Mesodermal cell (in vitro differentiated cells): ENCODE measurements at regions not wholly inside any gene's neighbourhood (a gene's known extent, or its start where the extent isn't known, plus 50 kb on each side); places are given as distances from the start of the nearest gene placed in this dataset.

Experiments used
- H3K27ac ChIP-seq: 2 replicates; pipeline ENCODE4 v1.7.0; 2013; ENCODE audit warnings: mild to moderate bottlenecking, low read depth, low read length, moderate library complexity; ENCODE audit not compliant: severe bottlenecking
- H3K36me3 ChIP-seq: 2 replicates; pipeline ENCODE4 v1.7.1; 2013; ENCODE audit warnings: mild to moderate bottlenecking, low read length, moderate library complexity; ENCODE audit not compliant: control insufficient read depth, insufficient read depth
- H3K4me1 ChIP-seq: one replicate; pipeline ENCODE4 v1.7.1; 2013; ENCODE audit warnings: mild to moderate bottlenecking, low read length; ENCODE audit not compliant: insufficient read depth, control insufficient read depth, poor library complexity, severe bottlenecking
- H3K4me3 ChIP-seq: 2 replicates; pipeline ENCODE4 v1.7.0; 2013; ENCODE audit warnings: low read length, control low read depth, mild to moderate bottlenecking; ENCODE audit not compliant: insufficient read depth, poor library complexity, severe bottlenecking; ENCODE audit errors: extremely low read depth
- H3K9me3 ChIP-seq: 2 replicates; pipeline ENCODE4 v1.7.1; 2013; ENCODE audit warnings: mild to moderate bottlenecking, low read length, moderate library complexity; ENCODE audit not compliant: control insufficient read depth
- WGBS, 2 experiments: methylation state at CpG; one replicate each; pipeline ENCODE4 v1.1.5; 2013; ENCODE audit warnings: missing lambda C conversion rate in 2 of 2; ENCODE audit not compliant: insufficient coverage in 2 of 2; 5-methylcytosine and 5-hydroxymethylcytosine counted together

- 64 to 83% methylated on average over 3 to 6 of the region's 6 CpGs for WGBS, 2 experiments
- H3K9me3 ChIP-seq: no peaks in the 10 kb centered on the region
- no peak overlapping the region for H3K4me3 ChIP-seq
- H3K36me3 ChIP-seq: no peaks in the 10 kb centered on the region
- H3K27ac ChIP-seq: no peak overlapping the region
- H3K4me1 ChIP-seq: no peaks in the 10 kb centered on the region
Measured at GRCh38 chr1:56068210-56068609, 511.2 kb downstream of the PLPP3 start.

GRCh38 chr1:56065729-56066128, 513.6 kb downstream of the PLPP3 start:
- WGBS, 2 experiments: 50 to 69% methylated on average over 3 of the region's 3 CpGs
- Histone ChIP-seq H3K9me3 (no peaks in the 10 kb centered on the region), H3K27ac (no peak overlapping the region)

GRCh38 chr1:56064705-56065104, 514.7 kb downstream of the PLPP3 start:
- Histone ChIP-seq H3K4me1 (no peaks in the 10 kb centered on the region), H3K4me3 (no peak overlapping the region), H3K27ac (no peak overlapping the region), H3K9me3 (no peaks in the 10 kb centered on the region), H3K36me3 (no peaks in the 10 kb centered on the region)
- WGBS, 2 experiments: 88 to 100% methylated on average over 1 of the region's 3 CpGs

More at GRCh38 chr1:56065729-56066128, 513.6 kb downstream of the PLPP3 start:
- Histone ChIP-seq H3K4me1 (no peaks in the 10 kb centered on the region), H3K36me3 (no peaks in the 10 kb centered on the region), H3K4me3 (no peak overlapping the region)

- H3K4me3 ChIP-seq: no peak overlapping the region
- H3K4me1 ChIP-seq: no peaks in the 10 kb centered on the region
- H3K9me3 ChIP-seq: no peaks in the 10 kb centered on the region
- H3K27ac ChIP-seq: no peak overlapping the region
- 100% methylated on average over 2 to 3 of the region's 4 CpGs for WGBS, 2 experiments
- no peaks in the 10 kb centered on the region for H3K36me3 ChIP-seq
Measured at GRCh38 chr1:56063461-56063860, 515.9 kb downstream of the PLPP3 start.

- no peaks in the 10 kb centered on the region for H3K36me3 ChIP-seq
- 91 to 95% methylated on average over 4 of the region's 4 CpGs for WGBS, 2 experiments
Measured at GRCh38 chr1:56062625-56063024, 516.7 kb downstream of the PLPP3 start.

GRCh38 chr1:56061824-56062223, 517.5 kb downstream of the PLPP3 start:
- Histone ChIP-seq H3K36me3 (no peaks in the 10 kb centered on the region), H3K9me3 (no peaks in the 10 kb centered on the region), H3K27ac (no peak overlapping the region), H3K4me1 (no peaks in the 10 kb centered on the region), H3K4me3 (no peak overlapping the region)

More at GRCh38 chr1:56062625-56063024, 516.7 kb downstream of the PLPP3 start:
- Histone ChIP-seq H3K9me3 (no peaks in the 10 kb centered on the region), H3K27ac (no peak overlapping the region), H3K4me3 (no peak overlapping the region), H3K4me1 (no peaks in the 10 kb centered on the region)

GRCh38 chr1:56060906-56061305, 518.5 kb downstream of the PLPP3 start:
- no CpG with 5 or more reads among the region's 1 CpG for WGBS, 2 experiments
- Histone ChIP-seq H3K9me3 (no peaks in the 10 kb centered on the region), H3K4me3 (no peak overlapping the region), H3K36me3 (no peaks in the 10 kb centered on the region), H3K4me1 (no peaks in the 10 kb centered on the region), H3K27ac (no peak overlapping the region)

GRCh38 chr1:56057466-56058405, 521.6 kb downstream of the PLPP3 start:
- Histone ChIP-seq H3K4me3 (no peak overlapping the region), H3K36me3 (no peaks in the 10 kb centered on the region), H3K4me1 (no peaks in the 10 kb centered on the region), H3K27ac (no peak overlapping the region), H3K9me3 (no peaks in the 10 kb centered on the region)
- WGBS, 2 experiments: 80% methylated on average over 3 of the region's 5 CpGs; no CpG with 5 or more reads in 1 of the 2 experiments

GRCh38 chr1:56056438-56057287, 522.7 kb downstream of the PLPP3 start:
- H3K4me1 ChIP-seq: no peaks in the 10 kb centered on the region
- H3K27ac ChIP-seq: no peak overlapping the region
- no peak overlapping the region for H3K4me3 ChIP-seq
- 82 to 95% methylated on average over 7 of the region's 9 CpGs for WGBS, 2 experiments
- no peaks in the 10 kb centered on the region for H3K9me3 ChIP-seq
- no peaks in the 10 kb centered on the region for H3K36me3 ChIP-seq

- no peaks in the 10 kb centered on the region for H3K4me1 ChIP-seq
- no peak overlapping the region for H3K4me3 ChIP-seq
- H3K9me3 ChIP-seq: peaks cover 6% of the 10 kb centered on the region
- no peaks in the 10 kb centered on the region for H3K36me3 ChIP-seq
- H3K27ac ChIP-seq: no peak overlapping the region
Measured at GRCh38 chr1:56054959-56055358, 524.4 kb downstream of the PLPP3 start.
